Activated CD8-positive, alpha-beta T cell treated with anti-CD3 and anti-CD28 coated beads for 36 hours (primary cell): ENCODE measurements at regions not wholly inside any gene's neighbourhood (a gene's known extent, or its start where the extent isn't known, plus 50 kb on each side); places are given as distances from the start of the nearest gene placed in this dataset.

Experiments
- ATAC-seq: fragments of 200-7000 bp; cut with Tn5 transposase; one replicate; pipeline ENCODE4 v1.10.0; 2021; ENCODE audit warnings: mild to moderate bottlenecking, moderate library complexity
- CTCF ChIA-PET: fragments of 350-600 bp; sonication (Branson Sonifier 250); formaldehyde crosslinking; loops from one replicate; lab custom pipeline; 2021; ENCODE audit warnings: antibody characterized with exemption; lab: Charles Lee
- POLR2A ChIA-PET: fragments of 350-600 bp; sonication (Branson Sonifier 250); formaldehyde crosslinking; loops from one replicate; lab custom pipeline; 2021; ENCODE audit warnings: antibody characterized with exemption; lab: Charles Lee
- DNase-seq: peaks from one replicate; pipeline ENCODE4 v3.0.0-alpha.2; 2020
- H3K27ac Mint-ChIP-seq: one replicate; pipeline ENCODE4 v1.8.0; 2021; ENCODE audit warnings: mild to moderate bottlenecking, mixed read lengths
- H3K27me3 Mint-ChIP-seq: one replicate; pipeline ENCODE4 v1.8.0; 2021; ENCODE audit warnings: mixed read lengths
- H3K36me3 Mint-ChIP-seq: one replicate; pipeline ENCODE4 v1.8.0; 2021; ENCODE audit warnings: low read depth, mixed read lengths
- H3K4me1 Mint-ChIP-seq: one replicate; pipeline ENCODE4 v1.8.0; 2021; ENCODE audit warnings: low read depth, mixed read lengths
- H3K4me3 Mint-ChIP-seq: one replicate; pipeline ENCODE4 v1.8.0; 2021; ENCODE audit warnings: mild to moderate bottlenecking, moderate library complexity, mixed read lengths
- H3K9me3 Mint-ChIP-seq: one replicate; pipeline ENCODE4 v1.8.0; 2021; ENCODE audit warnings: mixed read lengths
- intact Hi-C: fragments of 100-400 bp; cut with micrococcal nuclease; formaldehyde crosslinking; loops from one replicate; pipeline ENCODE4 v1.10.0; 2022
- TF ChIP-seq, protein P1 (sequence below): fragments of 200-600 bp; IDR thresholded peaks from one replicate; pipeline ENCODE4 v1.8.0; 2022; ENCODE audit warnings: antibody characterized with exemption, mild to moderate bottlenecking

GRCh38 chr4:141486375-141486997 is 149.9 kb upstream of the IL15 start:
- ATAC-seq (no peak), DNase-seq (no peak)
- POLR2A ChIA-PET: no interaction called here
- peaks cover 4% of the 10 kb centered on the region for H3K27me3 Mint-ChIP-seq
- H3K9me3 Mint-ChIP-seq: peaks cover 3% of the 10 kb centered on the region
- H3K36me3 Mint-ChIP-seq: no peaks in the 10 kb centered on the region
- no peak overlapping the region for H3K4me3 Mint-ChIP-seq
- CTCF ChIA-PET: no interaction called here
- TF ChIP-seq, protein P1, sequence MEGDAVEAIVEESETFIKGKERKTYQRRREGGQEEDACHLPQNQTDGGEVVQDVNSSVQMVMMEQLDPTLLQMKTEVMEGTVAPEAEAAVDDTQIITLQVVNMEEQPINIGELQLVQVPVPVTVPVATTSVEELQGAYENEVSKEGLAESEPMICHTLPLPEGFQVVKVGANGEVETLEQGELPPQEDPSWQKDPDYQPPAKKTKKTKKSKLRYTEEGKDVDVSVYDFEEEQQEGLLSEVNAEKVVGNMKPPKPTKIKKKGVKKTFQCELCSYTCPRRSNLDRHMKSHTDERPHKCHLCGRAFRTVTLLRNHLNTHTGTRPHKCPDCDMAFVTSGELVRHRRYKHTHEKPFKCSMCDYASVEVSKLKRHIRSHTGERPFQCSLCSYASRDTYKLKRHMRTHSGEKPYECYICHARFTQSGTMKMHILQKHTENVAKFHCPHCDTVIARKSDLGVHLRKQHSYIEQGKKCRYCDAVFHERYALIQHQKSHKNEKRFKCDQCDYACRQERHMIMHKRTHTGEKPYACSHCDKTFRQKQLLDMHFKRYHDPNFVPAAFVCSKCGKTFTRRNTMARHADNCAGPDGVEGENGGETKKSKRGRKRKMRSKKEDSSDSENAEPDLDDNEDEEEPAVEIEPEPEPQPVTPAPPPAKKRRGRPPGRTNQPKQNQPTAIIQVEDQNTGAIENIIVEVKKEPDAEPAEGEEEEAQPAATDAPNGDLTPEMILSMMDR: no peak
- no peaks in the 10 kb centered on the region for H3K4me1 Mint-ChIP-seq
- H3K27ac Mint-ChIP-seq: no peak overlapping the region
- intact Hi-C loops: no loop called here

DNA sequence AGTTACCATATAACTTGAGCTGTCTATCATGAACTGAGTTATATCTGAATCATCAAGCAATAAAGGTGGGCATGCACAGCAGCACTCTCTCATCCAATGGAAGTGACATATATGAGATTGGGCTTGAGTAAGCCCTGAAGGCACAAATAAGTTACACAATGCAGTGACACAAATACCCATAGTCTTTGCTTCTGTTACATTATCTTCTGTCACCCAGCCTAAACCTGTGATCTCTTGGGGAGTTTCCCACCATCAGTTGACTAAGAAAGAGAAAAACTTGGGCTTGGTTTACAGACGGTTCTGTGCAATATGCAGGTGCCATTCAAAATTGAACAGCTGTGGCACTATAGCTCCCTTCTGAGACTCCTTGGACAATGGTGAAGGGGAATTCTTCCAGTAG is 138.8 kb upstream of the IL15 start:
- POLR2A ChIA-PET: no interaction called here
- Mint-ChIP-seq H3K4me3 (no peak overlapping the region), H3K27ac (no peak overlapping the region), H3K4me1 (no peaks in the 10 kb centered on the region), H3K36me3 (no peaks in the 10 kb centered on the region), H3K27me3 (no peaks in the 10 kb centered on the region), H3K9me3 (no peaks in the 10 kb centered on the region)
- TF ChIP-seq, protein P1: no peak
- intact Hi-C loops: no loop called here
- no peak for DNase-seq
- ATAC-seq: no peak
- CTCF ChIA-PET: no interaction called here

GRCh38 chr4:141499261-141499853 is 137.0 kb upstream of the IL15 start:
- ChIA-PET CTCF (no interaction called here), POLR2A (no interaction called here)
- TF ChIP-seq, protein P1: no peak
- Mint-ChIP-seq H3K4me1 (no peaks in the 10 kb centered on the region), H3K9me3 (no peaks in the 10 kb centered on the region), H3K4me3 (no peak overlapping the region), H3K27me3 (no peaks in the 10 kb centered on the region), H3K36me3 (no peaks in the 10 kb centered on the region), H3K27ac (no peak overlapping the region)
- intact Hi-C loops: no loop called here
- ATAC-seq (no peak), DNase-seq (no peak)

- Mint-ChIP-seq H3K9me3 (no peaks in the 10 kb centered on the region), H3K27ac (no peak overlapping the region), H3K4me3 (no peak overlapping the region), H3K36me3 (no peaks in the 10 kb centered on the region), H3K27me3 (no peaks in the 10 kb centered on the region), H3K4me1 (no peaks in the 10 kb centered on the region)
- intact Hi-C loops: no loop called here
- POLR2A ChIA-PET: no interaction called here
- DNase-seq (no peak), ATAC-seq (no peak)
- TF ChIP-seq, protein P1: no peak
- CTCF ChIA-PET: no interaction called here
Measured at GRCh38 chr4:141501395-141501794, 135.0 kb upstream of the IL15 start.

DNA sequence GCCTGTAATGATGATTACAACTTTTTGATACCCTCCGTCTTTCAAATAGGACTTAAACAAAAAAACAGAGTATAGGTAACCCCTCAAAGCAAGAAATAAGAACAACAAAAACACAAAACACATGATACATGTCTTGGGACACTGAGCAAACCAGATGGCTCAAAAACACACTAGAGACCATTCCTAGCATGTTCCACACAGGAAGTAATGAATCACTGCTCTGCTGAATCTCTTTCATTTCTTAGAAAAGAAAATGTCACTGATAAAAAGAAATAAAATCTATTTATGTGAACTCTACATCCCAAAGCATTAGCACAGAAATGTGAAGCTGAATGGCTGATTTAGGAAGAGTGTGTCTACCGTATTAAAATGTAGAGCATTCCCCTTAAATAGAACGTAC is 134.5 kb upstream of the IL15 start:
- no peak for ATAC-seq
- TF ChIP-seq, protein P1: no peak
- ChIA-PET POLR2A (no interaction called here), CTCF (no interaction called here)
- no peaks in the 10 kb centered on the region for H3K36me3 Mint-ChIP-seq
- H3K27me3 Mint-ChIP-seq: no peaks in the 10 kb centered on the region
- H3K9me3 Mint-ChIP-seq: no peaks in the 10 kb centered on the region
- intact Hi-C loops: no loop called here
- DNase-seq: no peak
- H3K4me1 Mint-ChIP-seq: no peaks in the 10 kb centered on the region
- H3K27ac Mint-ChIP-seq: no peak overlapping the region
- H3K4me3 Mint-ChIP-seq: no peak overlapping the region
